ENCODE measurements at regions not wholly inside any gene's neighbourhood (a gene's known extent, or its start where the extent isn't known, plus 50 kb on each side); places are given as distances from the start of the nearest gene placed in this dataset.
A peak's percentile ranks its signal among the peaks of the same experiment; 100 is the strongest.

DNA sequence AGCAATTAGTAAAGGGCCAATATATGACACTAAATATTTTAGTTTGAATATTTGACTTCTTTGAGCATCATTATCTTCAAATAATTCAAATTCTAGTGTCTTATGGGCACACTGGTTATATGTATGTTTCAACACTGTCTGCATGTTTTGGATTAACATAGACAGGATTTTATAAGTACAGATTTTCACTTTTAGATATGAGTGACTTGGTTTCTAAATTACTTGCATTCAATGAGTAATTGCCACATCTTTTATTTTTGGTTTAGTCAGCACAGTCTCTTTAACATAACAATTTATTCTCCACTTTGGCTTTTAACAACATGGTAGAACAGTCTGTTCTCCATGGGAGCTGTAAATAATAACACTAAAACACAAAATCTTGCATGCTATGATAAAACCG lies 674.8 kb downstream of the TBL1XR1 start:
- Histone ChIP-seq H3K27me3 (no peaks in the 10 kb centered on the region), H3K27ac (no peak overlapping the region), H3K36me3 (no peaks in the 10 kb centered on the region), H3K4me3 (no peak overlapping the region), H3K4me1 (no peaks in the 10 kb centered on the region), H3K9me3 (no peaks in the 10 kb centered on the region)
- no peak for DNase-seq
- TF ChIP-seq POLR2A (IDR thresholded peaks at IDR 0.05) = no peak
- TF ChIP-seq, protein P1, sequence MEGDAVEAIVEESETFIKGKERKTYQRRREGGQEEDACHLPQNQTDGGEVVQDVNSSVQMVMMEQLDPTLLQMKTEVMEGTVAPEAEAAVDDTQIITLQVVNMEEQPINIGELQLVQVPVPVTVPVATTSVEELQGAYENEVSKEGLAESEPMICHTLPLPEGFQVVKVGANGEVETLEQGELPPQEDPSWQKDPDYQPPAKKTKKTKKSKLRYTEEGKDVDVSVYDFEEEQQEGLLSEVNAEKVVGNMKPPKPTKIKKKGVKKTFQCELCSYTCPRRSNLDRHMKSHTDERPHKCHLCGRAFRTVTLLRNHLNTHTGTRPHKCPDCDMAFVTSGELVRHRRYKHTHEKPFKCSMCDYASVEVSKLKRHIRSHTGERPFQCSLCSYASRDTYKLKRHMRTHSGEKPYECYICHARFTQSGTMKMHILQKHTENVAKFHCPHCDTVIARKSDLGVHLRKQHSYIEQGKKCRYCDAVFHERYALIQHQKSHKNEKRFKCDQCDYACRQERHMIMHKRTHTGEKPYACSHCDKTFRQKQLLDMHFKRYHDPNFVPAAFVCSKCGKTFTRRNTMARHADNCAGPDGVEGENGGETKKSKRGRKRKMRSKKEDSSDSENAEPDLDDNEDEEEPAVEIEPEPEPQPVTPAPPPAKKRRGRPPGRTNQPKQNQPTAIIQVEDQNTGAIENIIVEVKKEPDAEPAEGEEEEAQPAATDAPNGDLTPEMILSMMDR (IDR thresholded peaks at IDR 0.05) = no peak

DNA sequence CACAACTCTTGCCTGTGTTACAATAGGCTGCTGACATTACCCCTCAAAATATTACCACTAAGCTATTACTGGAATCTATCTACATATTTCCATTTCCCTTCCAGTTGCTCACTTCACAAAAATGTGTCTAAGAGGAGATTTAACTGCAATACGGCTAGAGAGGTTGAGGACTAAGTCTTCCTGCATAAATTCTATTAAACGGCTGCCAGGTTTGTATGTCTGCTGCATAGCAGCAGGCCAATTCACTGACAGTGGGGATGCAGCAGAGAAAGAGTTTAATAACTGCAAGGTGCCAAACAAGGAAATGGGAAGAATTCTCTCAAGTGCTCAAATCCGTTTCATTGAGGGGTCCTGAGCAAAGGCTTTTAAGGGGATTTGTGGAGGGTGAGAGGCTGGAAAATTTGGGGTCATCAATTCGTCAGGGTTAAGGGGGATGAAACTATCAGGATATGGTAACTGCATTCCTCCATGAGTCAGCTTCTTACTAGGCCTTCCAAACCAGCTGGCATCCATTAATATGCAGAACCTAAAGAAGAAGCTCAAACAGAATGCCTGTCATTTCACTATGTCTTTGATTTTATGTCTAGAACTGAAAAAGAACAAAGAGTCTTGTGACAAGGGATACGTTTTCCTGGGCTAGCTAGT lies 675.6 kb downstream of the TBL1XR1 start:
- Histone ChIP-seq H3K27me3 (no peaks in the 10 kb centered on the region), H3K36me3 (no peaks in the 10 kb centered on the region), H3K4me3 (no peak overlapping the region), H3K4me1 (no peaks in the 10 kb centered on the region), H3K9me3 (no peaks in the 10 kb centered on the region), H3K27ac (no peak overlapping the region)
- DNase-seq = no peak
- TF ChIP-seq, protein P1 (IDR thresholded peaks at IDR 0.05) = no peak
- TF ChIP-seq POLR2A (IDR thresholded peaks at IDR 0.05) = no peak

- DNase-seq = no peak
- no peak overlapping the region for H3K4me3 ChIP-seq
- no peaks in the 10 kb centered on the region for H3K4me1 ChIP-seq
- no peaks in the 10 kb centered on the region for H3K27me3 ChIP-seq
- peaks cover 0 to 22% (median 3%) of the 10 kb centered on the region in 4 donors for H3K9me3 ChIP-seq
- H3K36me3 ChIP-seq = no peaks in the 10 kb centered on the region
- TF ChIP-seq, protein P1 (IDR thresholded peaks at IDR 0.05) = peak in 4 of 6 experiments; percentile 17 to 28 (median 20)
- TF ChIP-seq POLR2A (IDR thresholded peaks at IDR 0.05) = no peak
- H3K27ac ChIP-seq = no peak overlapping the region
Measured at GRCh38 chr3:176514297-176514696, 683.0 kb downstream of the TBL1XR1 start.

GRCh38 chr3:176513604-176514003 lies 683.7 kb downstream of the TBL1XR1 start:
- Histone ChIP-seq H3K27ac (no peak overlapping the region), H3K4me1 (no peaks in the 10 kb centered on the region), H3K36me3 (no peaks in the 10 kb centered on the region), H3K4me3 (no peak overlapping the region), H3K9me3 (peaks cover 0 to 22% (median 3%) of the 10 kb centered on the region in 4 donors), H3K27me3 (no peaks in the 10 kb centered on the region)
- no peak for TF ChIP-seq POLR2A (IDR thresholded peaks at IDR 0.05)
- TF ChIP-seq, protein P1 (IDR thresholded peaks at IDR 0.05) = no peak
- DNase-seq = no peak

- Histone ChIP-seq H3K4me3 (no peak overlapping the region), H3K27me3 (no peaks in the 10 kb centered on the region), H3K36me3 (no peaks in the 10 kb centered on the region), H3K27ac (no peak overlapping the region), H3K4me1 (no peaks in the 10 kb centered on the region), H3K9me3 (peaks cover 0 to 22% (median 3%) of the 10 kb centered on the region in 4 donors)
- no peak for DNase-seq
- no peak for TF ChIP-seq POLR2A (IDR thresholded peaks at IDR 0.05)
- TF ChIP-seq, protein P1 (IDR thresholded peaks at IDR 0.05) = no peak
Measured at GRCh38 chr3:176512037-176512436, 685.2 kb downstream of the TBL1XR1 start.

All from Peyer's patch (tissue), 4 donors.